ENCODE measurements at regions not wholly inside any gene's neighbourhood (a gene's known extent, or its start where the extent isn't known, plus 50 kb on each side); places are given as distances from the start of the nearest gene placed in this dataset.

GRCh38 chr6:163741743-163742363, 327.3 kb downstream of the QKI start:
- no peak for TF ChIP-seq CTCF (IDR thresholded peaks at IDR 0.05; ENCODE audit: insufficient read depth, low read length, poor library complexity, severe bottlenecking)
- TF ChIP-seq EZH2phosphoT487 (conservative IDR thresholded peaks at IDR 0.05; ENCODE audit: low read length), result no peak
